IMR-90 (cell line): ENCODE measurements at regions not wholly inside any gene's neighbourhood (a gene's known extent, or its start where the extent isn't known, plus 50 kb on each side); places are given as distances from the start of the nearest gene placed in this dataset.

ENCODE experiments used
- ATAC-seq: fragments of 200-7000 bp; cut with Tn5 transposase; 2 replicates; pipeline ENCODE4 v1.9.1; 2020; ENCODE audit warnings: low read depth, mild to moderate bottlenecking, moderate library complexity
- BruUV-seq: library from RNA; stranded (reverse); fragments of 400-500 nt; replicated peaks from 2 replicates; lab custom pipeline; 2021; lab: Mats Ljungman, UMichigan
- CTCF ChIA-PET: fragments of 300-600 bp; formaldehyde crosslinking; extraction: SDS; loops from one replicate; lab custom pipeline; 2021; ENCODE audit warnings: antibody characterized with exemption; lab: Yijun Ruan, JAX
- POLR2A ChIA-PET: fragments of 300-600 bp; sonication (Branson Sonifier 250); formaldehyde crosslinking; loops from one replicate; lab custom pipeline; 2022; ENCODE audit warnings: antibody characterized with exemption; ENCODE audit not compliant: unreplicated experiment; lab: Charles Lee
- DNase-seq: peaks from one replicate; pipeline ENCODE4 v3.0.0; 2013
- H2AFZ ChIP-seq: replicated peaks from 2 replicates; pipeline ENCODE3; 2013; ENCODE audit warnings: low read length, mild to moderate bottlenecking; ENCODE audit not compliant: poor library complexity
- H2AK5ac ChIP-seq: 2 replicates; pipeline ENCODE4 v1.6.1; 2013; ENCODE audit warnings: low read depth, low read length, inconsistent platforms
- H2AK9ac ChIP-seq: replicated peaks from 2 replicates; pipeline ENCODE3; 2013; ENCODE audit warnings: mild to moderate bottlenecking, low read depth, low read length, moderate library complexity; ENCODE audit not compliant: poor library complexity
- H2BK120ac ChIP-seq: 2 replicates; pipeline ENCODE4 v1.6.1; 2013; ENCODE audit warnings: low read depth, low read length, inconsistent platforms
- H2BK15ac ChIP-seq: 3 replicates; pipeline ENCODE4 v1.6.1; 2013; ENCODE audit warnings: low read depth, low read length, inconsistent platforms
- H2BK20ac ChIP-seq: 2 replicates; pipeline ENCODE4 v1.6.1; 2013; ENCODE audit warnings: low read depth, mild to moderate bottlenecking, inconsistent platforms, low read length, moderate library complexity
- H2BK5ac ChIP-seq: 2 replicates; pipeline ENCODE4 v1.6.1; 2013; ENCODE audit warnings: mild to moderate bottlenecking, low read depth, low read length, inconsistent platforms; ENCODE audit not compliant: poor library complexity, severe bottlenecking
- H3K14ac ChIP-seq: replicated peaks from 2 replicates; pipeline ENCODE4 v1.6.1; 2013; ENCODE audit warnings: low read depth, low read length, inconsistent platforms
- H3K18ac ChIP-seq: 2 replicates; pipeline ENCODE4 v1.6.1; 2013; ENCODE audit warnings: low read depth, low read length, control low read depth
- H3K23ac ChIP-seq: 2 replicates; pipeline ENCODE4 v1.6.1; 2013; ENCODE audit warnings: low read depth, low read length, inconsistent platforms
- H3K27ac ChIP-seq: 2 replicates; pipeline ENCODE4 v1.5.1; 2013; ENCODE audit warnings: mild to moderate bottlenecking, control low read depth, low read length; ENCODE audit not compliant: insufficient read depth
- H3K27me3 ChIP-seq: 2 replicates; pipeline ENCODE4 v1.6.1; 2013; ENCODE audit warnings: low read length; ENCODE audit not compliant: control insufficient read depth, insufficient read depth
- H3K36me3 ChIP-seq: 2 replicates; pipeline ENCODE4 v1.6.1; 2013; ENCODE audit warnings: low read length, mixed read lengths; ENCODE audit not compliant: control insufficient read depth, insufficient read depth
- H3K4ac ChIP-seq: 2 replicates; pipeline ENCODE4 v1.6.1; 2013; ENCODE audit warnings: low read depth, low read length, inconsistent platforms
- H3K4me1 ChIP-seq: 2 replicates; pipeline ENCODE4 v1.6.1; 2013; ENCODE audit warnings: low read length, mixed read lengths; ENCODE audit not compliant: control insufficient read depth, insufficient read depth
- H3K4me2 ChIP-seq: 2 replicates; pipeline ENCODE4 v1.6.1; 2013; ENCODE audit warnings: low read depth, mild to moderate bottlenecking, control low read depth, low read length, moderate library complexity
- H3K4me3 ChIP-seq: 2 replicates; pipeline ENCODE4 v1.5.1; 2013; ENCODE audit warnings: low read depth, mild to moderate bottlenecking, control low read depth, low read length, moderate library complexity; ENCODE audit not compliant: insufficient read depth
- H3K56ac ChIP-seq: 2 replicates; pipeline ENCODE4 v1.6.1; 2013; ENCODE audit warnings: low read length, inconsistent platforms; ENCODE audit not compliant: insufficient read depth; ENCODE audit errors: extremely low read depth
- H3K79me1 ChIP-seq, 2 experiments: 2 replicates each; pipeline ENCODE4 v1.6.1; 2013; ENCODE audit warnings: low read length in 2 of 2, inconsistent platforms in 1 of 2, low read depth in 1 of 2
- H3K9ac ChIP-seq: 2 replicates; pipeline ENCODE4 v1.6.1; 2013; ENCODE audit warnings: low read depth, low read length, control low read depth
- H3K9me1 ChIP-seq: 2 replicates; pipeline ENCODE4 v1.6.1; 2013; ENCODE audit warnings: low read length, inconsistent platforms; ENCODE audit not compliant: insufficient read depth
- H3K9me3 ChIP-seq: 2 replicates; pipeline ENCODE4 v1.6.1; 2013; ENCODE audit warnings: low read length; ENCODE audit not compliant: control insufficient read depth, insufficient read depth
- H4K20me1 ChIP-seq: 2 replicates; pipeline ENCODE4 v1.6.1; 2013; ENCODE audit warnings: low read length, inconsistent platforms; ENCODE audit not compliant: insufficient read depth
- H4K5ac ChIP-seq: 2 replicates; pipeline ENCODE4 v1.6.1; 2013; ENCODE audit warnings: mild to moderate bottlenecking, low read depth, low read length, control low read depth
- H4K8ac ChIP-seq, 2 experiments: 2 replicates each; pipeline ENCODE4 v1.6.1; 2013; ENCODE audit warnings: low read depth in 2 of 2, low read length in 2 of 2, control low read depth in 1 of 2, inconsistent platforms in 1 of 2
- H4K91ac ChIP-seq: 2 replicates; pipeline ENCODE4 v1.6.1; 2013; ENCODE audit warnings: low read depth, low read length, inconsistent platforms; ENCODE audit not compliant: insufficient read depth
- CHD1 ChIP-seq: IDR thresholded peaks from 2 replicates; pipeline ENCODE4 v1.6.1; 2012; ENCODE audit warnings: low read depth, low read length, improper control_type of control experiment
- FOS ChIP-seq: fragments of 150-350 bp; IDR thresholded peaks from 2 replicates; pipeline ENCODE4 v1.6.1; 2016; ENCODE audit warnings: low read depth, low read length
- MAFK ChIP-seq: IDR thresholded peaks from 2 replicates; pipeline ENCODE4 v1.6.1; 2012; ENCODE audit warnings: low read depth, low read length, improper control_type of control experiment
- MAZ ChIP-seq: IDR thresholded peaks from 2 replicates; pipeline ENCODE4 v1.6.1; 2012; ENCODE audit warnings: low read depth, mild to moderate bottlenecking, low read length, improper control_type of control experiment, moderate library complexity, borderline replicate concordance
- MXI1 ChIP-seq: IDR thresholded peaks from 2 replicates; pipeline ENCODE4 v1.6.1; 2012; ENCODE audit warnings: low read depth, mild to moderate bottlenecking, low read length, moderate library complexity, borderline replicate concordance
- NFE2L2 ChIP-seq: fragments of 150-350 bp; IDR thresholded peaks from 2 replicates; pipeline ENCODE4 v1.6.1; 2016; ENCODE audit warnings: low read depth, mild to moderate bottlenecking, low read length
- POLR2A ChIP-seq: IDR thresholded peaks from 2 replicates; pipeline ENCODE4 v1.6.1; 2012; ENCODE audit warnings: mild to moderate bottlenecking, low read depth, low read length
- RAD21 ChIP-seq: IDR thresholded peaks from 2 replicates; pipeline ENCODE4 v1.6.1; 2012; ENCODE audit warnings: low read length, improper control_type of control experiment
- RFX5 ChIP-seq: IDR thresholded peaks from 2 replicates; pipeline ENCODE4 v1.8.0; 2012; ENCODE audit warnings: low read depth, mild to moderate bottlenecking, low read length, moderate library complexity
- SMC3 ChIP-seq: fragments of 150-350 bp; IDR thresholded peaks from 2 replicates; pipeline ENCODE4 v1.6.1; 2016; ENCODE audit warnings: low read depth, mild to moderate bottlenecking, antibody characterized with exemption, low read length, moderate library complexity
- WGBS, 2 experiments: methylation state at CpG; one replicate each; pipeline versions ENCODE4 v1.1.5 to v1.1.7; 2013; ENCODE audit warnings: missing lambda C conversion rate in 2 of 2; ENCODE audit not compliant: insufficient read length in 1 of 2; ENCODE audit errors: extremely low coverage in 2 of 2; 5-methylcytosine and 5-hydroxymethylcytosine counted together
- dilution Hi-C: fragments of 300-500 bp; cut with HindIII; formaldehyde crosslinking; loops from one replicate; pipeline ENCODE4 v1.14.3; 2018; ENCODE audit warnings: low sequenced_read_pairs; ENCODE audit not compliant: unreplicated experiment
- in situ Hi-C: fragments of 300-500 bp; cut with MboI; formaldehyde crosslinking; loops from 3 replicates; pipeline ENCODE4 v1.14.3; 2019; ENCODE audit warnings: low sequenced_read_pairs, inconsistent platforms, mixed read lengths
- intact Hi-C: fragments of 100-400 bp; cut with micrococcal nuclease; formaldehyde crosslinking; loops from 2 replicates; pipeline ENCODE4 v1.10.0; 2022
- TF ChIP-seq, protein P1 (sequence below): fragments of 150-350 bp; IDR thresholded peaks from 2 replicates; pipeline ENCODE4 v1.6.1; 2016; ENCODE audit warnings: low read depth, mild to moderate bottlenecking, low read length, moderate library complexity, borderline replicate concordance

DNA sequence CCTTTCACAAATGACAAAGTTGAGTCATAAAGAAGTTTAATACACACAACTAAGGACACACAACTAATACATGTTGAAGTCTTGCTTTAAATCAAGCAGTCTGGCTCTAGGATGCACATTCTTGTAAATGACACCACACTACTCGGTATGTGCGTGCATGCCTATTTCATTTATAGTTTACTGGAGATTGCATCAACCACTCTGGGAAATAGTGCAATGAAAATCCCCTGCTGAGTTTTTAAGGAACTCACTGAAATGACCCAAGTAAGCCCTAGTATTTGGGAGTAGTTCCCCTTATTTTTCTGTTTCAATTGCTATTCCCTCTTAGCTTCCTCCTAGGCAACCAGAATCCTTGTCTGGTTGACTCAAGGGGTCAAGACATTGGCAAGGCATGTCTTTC, 160.2 kb upstream of the LARGE1 start:
- H3K14ac ChIP-seq: no peak overlapping the region

More for the DNA sequence above, 160.2 kb upstream of the LARGE1 start:
- Histone ChIP-seq H2BK120ac (no peak overlapping the region), H3K27ac (no peak overlapping the region), H3K4me2 (no peak overlapping the region), H2BK15ac (no peak overlapping the region), H3K4ac (no peak overlapping the region), H2BK5ac (no peak overlapping the region), H3K4me3 (no peak overlapping the region), H3K9me1 (no peaks in the 10 kb centered on the region), H3K56ac (no peak overlapping the region), H3K4me1 (no peaks in the 10 kb centered on the region), H3K79me1 (no peaks in the 10 kb centered on the region), H3K23ac (no peak overlapping the region), H4K20me1 (no peaks in the 10 kb centered on the region), H3K9ac (no peak overlapping the region), H2AK9ac (no peak overlapping the region), H3K27me3 (no peaks in the 10 kb centered on the region), H3K36me3 (no peaks in the 10 kb centered on the region), H4K5ac (no peak overlapping the region), H2BK20ac (no peak overlapping the region), H2AFZ (no peak overlapping the region), H3K9me3 (peaks cover 19% of the 10 kb centered on the region), H2AK5ac (no peak overlapping the region), H3K18ac (no peak overlapping the region), H4K8ac (no peak overlapping the region), H4K91ac (no peak overlapping the region)
- ATAC-seq (no peak), DNase-seq (no peak)
- dilution Hi-C loops: no loop called here
- intact Hi-C loops: no loop called here
- no TSS peak for BruUV-seq
- WGBS, 2 experiments: no CpG with 5 or more reads among the region's 2 CpGs
- ChIA-PET POLR2A (no interaction called here), CTCF (no interaction called here)
- in situ Hi-C loops: no loop called here
- TF ChIP-seq MAZ: no peak
- no peak for TF ChIP-seq MXI1
- no peak for TF ChIP-seq RFX5
- TF ChIP-seq MAFK: no peak
- TF ChIP-seq CHD1: no peak
- TF ChIP-seq SMC3: no peak
- TF ChIP-seq, protein P1, sequence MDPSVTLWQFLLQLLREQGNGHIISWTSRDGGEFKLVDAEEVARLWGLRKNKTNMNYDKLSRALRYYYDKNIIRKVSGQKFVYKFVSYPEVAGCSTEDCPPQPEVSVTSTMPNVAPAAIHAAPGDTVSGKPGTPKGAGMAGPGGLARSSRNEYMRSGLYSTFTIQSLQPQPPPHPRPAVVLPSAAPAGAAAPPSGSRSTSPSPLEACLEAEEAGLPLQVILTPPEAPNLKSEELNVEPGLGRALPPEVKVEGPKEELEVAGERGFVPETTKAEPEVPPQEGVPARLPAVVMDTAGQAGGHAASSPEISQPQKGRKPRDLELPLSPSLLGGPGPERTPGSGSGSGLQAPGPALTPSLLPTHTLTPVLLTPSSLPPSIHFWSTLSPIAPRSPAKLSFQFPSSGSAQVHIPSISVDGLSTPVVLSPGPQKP: no peak
- TF ChIP-seq POLR2A: no peak
- no peak for TF ChIP-seq NFE2L2
- TF ChIP-seq FOS: no peak
- TF ChIP-seq RAD21: no peak
